ENCODE measurements at regions not wholly inside any gene's neighbourhood (a gene's known extent, or its start where the extent isn't known, plus 50 kb on each side); places are given as distances from the start of the nearest gene placed in this dataset.

DNA sequence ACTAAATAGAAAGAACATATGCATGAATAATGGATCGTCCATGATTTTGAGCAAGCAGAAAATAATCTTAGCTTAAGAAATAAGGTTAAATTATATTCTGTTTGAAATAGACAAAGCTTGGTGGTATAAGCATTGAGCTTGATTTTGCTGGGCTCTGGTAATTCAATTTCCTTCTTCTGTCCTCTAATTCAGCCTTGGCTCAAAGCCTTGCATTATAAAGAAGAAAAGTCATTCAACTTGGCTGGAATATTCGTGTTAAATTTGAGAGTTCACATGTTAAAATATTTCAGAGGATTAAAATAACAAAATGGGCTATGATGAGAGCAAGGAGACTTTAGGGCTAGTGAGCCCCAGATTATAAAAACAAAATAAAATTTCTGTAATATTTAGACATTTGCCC is 415.4 kb upstream of the PCDH20 start:
- TF ChIP-seq, protein P1, sequence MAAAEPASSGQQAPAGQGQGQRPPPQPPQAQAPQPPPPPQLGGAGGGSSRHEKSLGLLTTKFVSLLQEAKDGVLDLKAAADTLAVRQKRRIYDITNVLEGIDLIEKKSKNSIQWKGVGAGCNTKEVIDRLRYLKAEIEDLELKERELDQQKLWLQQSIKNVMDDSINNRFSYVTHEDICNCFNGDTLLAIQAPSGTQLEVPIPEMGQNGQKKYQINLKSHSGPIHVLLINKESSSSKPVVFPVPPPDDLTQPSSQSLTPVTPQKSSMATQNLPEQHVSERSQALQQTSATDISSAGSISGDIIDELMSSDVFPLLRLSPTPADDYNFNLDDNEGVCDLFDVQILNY (CRISPR knock-in tag; IDR thresholded peaks at IDR 0.05): no peak
- TF ChIP-seq, protein P2, sequence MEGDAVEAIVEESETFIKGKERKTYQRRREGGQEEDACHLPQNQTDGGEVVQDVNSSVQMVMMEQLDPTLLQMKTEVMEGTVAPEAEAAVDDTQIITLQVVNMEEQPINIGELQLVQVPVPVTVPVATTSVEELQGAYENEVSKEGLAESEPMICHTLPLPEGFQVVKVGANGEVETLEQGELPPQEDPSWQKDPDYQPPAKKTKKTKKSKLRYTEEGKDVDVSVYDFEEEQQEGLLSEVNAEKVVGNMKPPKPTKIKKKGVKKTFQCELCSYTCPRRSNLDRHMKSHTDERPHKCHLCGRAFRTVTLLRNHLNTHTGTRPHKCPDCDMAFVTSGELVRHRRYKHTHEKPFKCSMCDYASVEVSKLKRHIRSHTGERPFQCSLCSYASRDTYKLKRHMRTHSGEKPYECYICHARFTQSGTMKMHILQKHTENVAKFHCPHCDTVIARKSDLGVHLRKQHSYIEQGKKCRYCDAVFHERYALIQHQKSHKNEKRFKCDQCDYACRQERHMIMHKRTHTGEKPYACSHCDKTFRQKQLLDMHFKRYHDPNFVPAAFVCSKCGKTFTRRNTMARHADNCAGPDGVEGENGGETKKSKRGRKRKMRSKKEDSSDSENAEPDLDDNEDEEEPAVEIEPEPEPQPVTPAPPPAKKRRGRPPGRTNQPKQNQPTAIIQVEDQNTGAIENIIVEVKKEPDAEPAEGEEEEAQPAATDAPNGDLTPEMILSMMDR (IDR thresholded peaks at IDR 0.05): no peak
- TF ChIP-seq, protein P3, sequence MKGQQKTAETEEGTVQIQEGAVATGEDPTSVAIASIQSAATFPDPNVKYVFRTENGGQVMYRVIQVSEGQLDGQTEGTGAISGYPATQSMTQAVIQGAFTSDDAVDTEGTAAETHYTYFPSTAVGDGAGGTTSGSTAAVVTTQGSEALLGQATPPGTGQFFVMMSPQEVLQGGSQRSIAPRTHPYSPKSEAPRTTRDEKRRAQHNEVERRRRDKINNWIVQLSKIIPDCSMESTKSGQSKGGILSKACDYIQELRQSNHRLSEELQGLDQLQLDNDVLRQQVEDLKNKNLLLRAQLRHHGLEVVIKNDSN (CRISPR knock-in tag; IDR thresholded peaks at IDR 0.05): no peak
- TF ChIP-seq, protein P4, sequence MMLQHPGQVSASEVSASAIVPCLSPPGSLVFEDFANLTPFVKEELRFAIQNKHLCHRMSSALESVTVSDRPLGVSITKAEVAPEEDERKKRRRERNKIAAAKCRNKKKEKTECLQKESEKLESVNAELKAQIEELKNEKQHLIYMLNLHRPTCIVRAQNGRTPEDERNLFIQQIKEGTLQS (CRISPR knock-in tag; conservative IDR thresholded peaks at IDR 0.05): no peak
- TF ChIP-seq, protein P5, sequence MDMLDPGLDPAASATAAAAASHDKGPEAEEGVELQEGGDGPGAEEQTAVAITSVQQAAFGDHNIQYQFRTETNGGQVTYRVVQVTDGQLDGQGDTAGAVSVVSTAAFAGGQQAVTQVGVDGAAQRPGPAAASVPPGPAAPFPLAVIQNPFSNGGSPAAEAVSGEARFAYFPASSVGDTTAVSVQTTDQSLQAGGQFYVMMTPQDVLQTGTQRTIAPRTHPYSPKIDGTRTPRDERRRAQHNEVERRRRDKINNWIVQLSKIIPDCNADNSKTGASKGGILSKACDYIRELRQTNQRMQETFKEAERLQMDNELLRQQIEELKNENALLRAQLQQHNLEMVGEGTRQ (CRISPR knock-in tag; IDR thresholded peaks at IDR 0.05): no peak
- TF ChIP-seq, protein P6, sequence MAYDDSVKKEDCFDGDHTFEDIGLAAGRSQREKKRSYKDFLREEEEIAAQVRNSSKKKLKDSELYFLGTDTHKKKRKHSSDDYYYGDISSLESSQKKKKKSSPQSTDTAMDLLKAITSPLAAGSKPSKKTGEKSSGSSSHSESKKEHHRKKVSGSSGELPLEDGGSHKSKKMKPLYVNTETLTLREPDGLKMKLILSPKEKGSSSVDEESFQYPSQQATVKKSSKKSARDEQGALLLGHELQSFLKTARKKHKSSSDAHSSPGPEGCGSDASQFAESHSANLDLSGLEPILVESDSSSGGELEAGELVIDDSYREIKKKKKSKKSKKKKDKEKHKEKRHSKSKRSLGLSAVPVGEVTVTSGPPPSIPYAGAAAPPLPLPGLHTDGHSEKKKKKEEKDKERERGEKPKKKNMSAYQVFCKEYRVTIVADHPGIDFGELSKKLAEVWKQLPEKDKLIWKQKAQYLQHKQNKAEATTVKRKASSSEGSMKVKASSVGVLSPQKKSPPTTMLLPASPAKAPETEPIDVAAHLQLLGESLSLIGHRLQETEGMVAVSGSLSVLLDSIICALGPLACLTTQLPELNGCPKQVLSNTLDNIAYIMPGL (CRISPR knock-in tag; IDR thresholded peaks at IDR 0.05): no peak
- TF ChIP-seq ZNF121 (CRISPR knock-in tag; IDR thresholded peaks at IDR 0.05) (no peak), ZNF219 (CRISPR knock-in tag; IDR thresholded peaks at IDR 0.05; ENCODE audit: borderline replicate concordance) (no peak), PRRX2 (CRISPR knock-in tag; IDR thresholded peaks at IDR 0.05) (no peak), ZNF138 (CRISPR knock-in tag; conservative IDR thresholded peaks at IDR 0.05) (no peak)
- TF ChIP-seq, protein P7, sequence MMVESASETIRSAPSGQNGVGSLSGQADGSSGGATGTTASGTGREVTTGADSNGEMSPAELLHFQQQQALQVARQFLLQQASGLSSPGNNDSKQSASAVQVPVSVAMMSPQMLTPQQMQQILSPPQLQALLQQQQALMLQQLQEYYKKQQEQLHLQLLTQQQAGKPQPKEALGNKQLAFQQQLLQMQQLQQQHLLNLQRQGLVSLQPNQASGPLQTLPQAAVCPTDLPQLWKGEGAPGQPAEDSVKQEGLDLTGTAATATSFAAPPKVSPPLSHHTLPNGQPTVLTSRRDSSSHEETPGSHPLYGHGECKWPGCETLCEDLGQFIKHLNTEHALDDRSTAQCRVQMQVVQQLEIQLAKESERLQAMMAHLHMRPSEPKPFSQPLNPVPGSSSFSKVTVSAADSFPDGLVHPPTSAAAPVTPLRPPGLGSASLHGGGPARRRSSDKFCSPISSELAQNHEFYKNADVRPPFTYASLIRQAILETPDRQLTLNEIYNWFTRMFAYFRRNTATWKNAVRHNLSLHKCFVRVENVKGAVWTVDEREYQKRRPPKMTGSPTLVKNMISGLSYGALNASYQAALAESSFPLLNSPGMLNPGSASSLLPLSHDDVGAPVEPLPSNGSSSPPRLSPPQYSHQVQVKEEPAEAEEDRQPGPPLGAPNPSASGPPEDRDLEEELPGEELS (CRISPR knock-in tag; IDR thresholded peaks at IDR 0.05): no peak
- TF ChIP-seq, protein P8, sequence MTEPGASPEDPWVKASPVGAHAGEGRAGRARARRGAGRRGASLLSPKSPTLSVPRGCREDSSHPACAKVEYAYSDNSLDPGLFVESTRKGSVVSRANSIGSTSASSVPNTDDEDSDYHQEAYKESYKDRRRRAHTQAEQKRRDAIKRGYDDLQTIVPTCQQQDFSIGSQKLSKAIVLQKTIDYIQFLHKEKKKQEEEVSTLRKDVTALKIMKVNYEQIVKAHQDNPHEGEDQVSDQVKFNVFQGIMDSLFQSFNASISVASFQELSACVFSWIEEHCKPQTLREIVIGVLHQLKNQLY (CRISPR knock-in tag; IDR thresholded peaks at IDR 0.05): no peak
